Spleen (tissue), 7 donors: ENCODE measurements at regions not wholly inside any gene's neighbourhood (a gene's known extent, or its start where the extent isn't known, plus 50 kb on each side); places are given as distances from the start of the nearest gene placed in this dataset.

Experiments used
- POLR2AphosphoS5 ChIP-seq, 3 donors: sonication (generic); formaldehyde crosslinking; IDR thresholded peaks; one replicate each; pipeline ENCODE4 v1.5.1; 2017; ENCODE audit warnings: antibody characterized with exemption in 3 of 3
- TF ChIP-seq, protein P1 (sequence below), 11 experiments: fragments of 200-600 bp in 7 of 11; fragments of 450-650 bp in 4 of 11; sonication (generic) in 4 of 11; IDR thresholded peaks in 8 of 11; conservative IDR thresholded peaks in 3 of 11; 1 replicate in 7 of 11; 2 replicates in 4 of 11; pipeline versions ENCODE4 v1.4.0 to v1.8.0; 2016 to 2021; ENCODE audit warnings: antibody characterized with exemption in 11 of 11, inconsistent platforms in 4 of 11, mild to moderate bottlenecking in 1 of 11
- donor health status: DM: no; HTN: no; CAD: no; lungs with moderate emphysema.
- donor health status: DM: no; HTN: no; CAD: no.
- donor health status: DM: no; HTN: no; CAD: no.

DNA sequence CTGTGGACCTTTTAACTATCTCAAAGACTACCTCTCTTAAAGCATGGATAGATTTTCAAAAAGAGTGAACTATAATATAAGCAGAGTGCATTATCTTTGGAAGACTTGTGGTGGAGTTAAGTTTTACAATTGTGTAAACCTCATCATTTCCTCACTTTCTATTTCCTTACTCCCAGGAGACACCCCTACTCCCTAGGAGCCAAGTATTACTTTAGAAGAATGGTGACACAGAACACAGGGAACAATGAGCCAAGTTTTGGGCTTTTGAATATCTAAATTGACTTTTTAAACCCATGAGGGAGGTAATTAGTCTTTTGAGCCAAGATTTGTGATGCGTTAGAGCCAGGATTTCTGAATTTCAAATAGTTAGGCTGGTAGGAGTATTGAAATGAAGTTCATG lies 78.9 kb upstream of the UNC5C start:
- TF ChIP-seq, protein P1, sequence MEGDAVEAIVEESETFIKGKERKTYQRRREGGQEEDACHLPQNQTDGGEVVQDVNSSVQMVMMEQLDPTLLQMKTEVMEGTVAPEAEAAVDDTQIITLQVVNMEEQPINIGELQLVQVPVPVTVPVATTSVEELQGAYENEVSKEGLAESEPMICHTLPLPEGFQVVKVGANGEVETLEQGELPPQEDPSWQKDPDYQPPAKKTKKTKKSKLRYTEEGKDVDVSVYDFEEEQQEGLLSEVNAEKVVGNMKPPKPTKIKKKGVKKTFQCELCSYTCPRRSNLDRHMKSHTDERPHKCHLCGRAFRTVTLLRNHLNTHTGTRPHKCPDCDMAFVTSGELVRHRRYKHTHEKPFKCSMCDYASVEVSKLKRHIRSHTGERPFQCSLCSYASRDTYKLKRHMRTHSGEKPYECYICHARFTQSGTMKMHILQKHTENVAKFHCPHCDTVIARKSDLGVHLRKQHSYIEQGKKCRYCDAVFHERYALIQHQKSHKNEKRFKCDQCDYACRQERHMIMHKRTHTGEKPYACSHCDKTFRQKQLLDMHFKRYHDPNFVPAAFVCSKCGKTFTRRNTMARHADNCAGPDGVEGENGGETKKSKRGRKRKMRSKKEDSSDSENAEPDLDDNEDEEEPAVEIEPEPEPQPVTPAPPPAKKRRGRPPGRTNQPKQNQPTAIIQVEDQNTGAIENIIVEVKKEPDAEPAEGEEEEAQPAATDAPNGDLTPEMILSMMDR (IDR thresholded peaks at IDR 0.05 in 8 of 11, conservative IDR thresholded peaks at IDR 0.05 in 3 of 11) = no peak
- no peak for TF ChIP-seq POLR2AphosphoS5 (IDR thresholded peaks at IDR 0.05)
